Kidney (tissue), 13 donors: ENCODE measurements at regions not wholly inside any gene's neighbourhood (a gene's known extent, or its start where the extent isn't known, plus 50 kb on each side); places are given as distances from the start of the nearest gene placed in this dataset.

Experiments
- DNase-seq, 5 donors: peaks; one replicate each; pipeline ENCODE4 v3.0.0-alpha.2; 2013 to 2020
- FAIRE-seq: peaks from 2 replicates; lab custom pipeline; 2012; peaks lifted over from hg19 to GRCh38; lab: Jason Lieb, UNC
- H3K27ac ChIP-seq, 2 donors: one replicate each; pipeline ENCODE4 v1.7.0; 2013; ENCODE audit warnings: low read depth in 2 of 2, low read length in 2 of 2, inconsistent platforms in 1 of 2
- H3K27me3 ChIP-seq: one replicate; pipeline ENCODE4 v1.7.1; 2013; ENCODE audit warnings: low read length, inconsistent platforms; ENCODE audit not compliant: control insufficient read depth, insufficient read depth
- H3K36me3 ChIP-seq, 3 donors: one replicate each; pipeline versions ENCODE4 v1.7.0 to v1.7.1; 2013; ENCODE audit warnings: low read length in 3 of 3, control low read depth in 1 of 3, inconsistent platforms in 1 of 3; ENCODE audit not compliant: insufficient read depth in 3 of 3, control insufficient read depth in 2 of 3
- H3K4me1 ChIP-seq, 3 donors: one replicate each; pipeline versions ENCODE4 v1.7.0 to v1.7.1; 2013; ENCODE audit warnings: low read length in 3 of 3, inconsistent platforms in 1 of 3, low read depth in 1 of 3; ENCODE audit not compliant: control insufficient read depth in 2 of 3, insufficient read depth in 2 of 3
- H3K4me3 ChIP-seq, 3 donors: one replicate each; pipeline versions ENCODE4 v1.7.0 to v1.8.1; 2013; ENCODE audit warnings: low read length in 3 of 3, control low read depth in 1 of 3, inconsistent platforms in 1 of 3
- H3K9ac ChIP-seq, 3 donors: one replicate each; pipeline versions ENCODE4 v1.7.0 to v1.7.1; 2013; ENCODE audit warnings: low read length in 3 of 3, control low read depth in 1 of 3, inconsistent platforms in 1 of 3
- H3K9me3 ChIP-seq, 3 donors: one replicate each; pipeline versions ENCODE4 v1.7.0 to v1.7.1; 2013; ENCODE audit warnings: low read length in 3 of 3, control low read depth in 1 of 3, inconsistent platforms in 1 of 3; ENCODE audit not compliant: control insufficient read depth in 2 of 3, insufficient read depth in 1 of 3
- intact Hi-C: fragments of 100-400 bp; cut with DNase I; formaldehyde crosslinking; loops from one replicate; pipeline ENCODE4 v1.11.1; 2022
- TF ChIP-seq, protein P1 (sequence below): IDR thresholded peaks from 3 replicates; pipeline ENCODE4 v1.5.1; 2012; ENCODE audit warnings: mild to moderate bottlenecking, moderate library complexity, borderline replicate concordance; ENCODE audit not compliant: insufficient read depth; ENCODE audit errors: extremely low read depth
- donor health status: control.
- donor health status: control.
- donor health status: control.
- donor health status: control.
- donor health status: control.
- donor health status: DM: yes; HTN: yes; CAD: no.
- donor health status: Normal renal cell carcinoma (clear cell type).

DNA sequence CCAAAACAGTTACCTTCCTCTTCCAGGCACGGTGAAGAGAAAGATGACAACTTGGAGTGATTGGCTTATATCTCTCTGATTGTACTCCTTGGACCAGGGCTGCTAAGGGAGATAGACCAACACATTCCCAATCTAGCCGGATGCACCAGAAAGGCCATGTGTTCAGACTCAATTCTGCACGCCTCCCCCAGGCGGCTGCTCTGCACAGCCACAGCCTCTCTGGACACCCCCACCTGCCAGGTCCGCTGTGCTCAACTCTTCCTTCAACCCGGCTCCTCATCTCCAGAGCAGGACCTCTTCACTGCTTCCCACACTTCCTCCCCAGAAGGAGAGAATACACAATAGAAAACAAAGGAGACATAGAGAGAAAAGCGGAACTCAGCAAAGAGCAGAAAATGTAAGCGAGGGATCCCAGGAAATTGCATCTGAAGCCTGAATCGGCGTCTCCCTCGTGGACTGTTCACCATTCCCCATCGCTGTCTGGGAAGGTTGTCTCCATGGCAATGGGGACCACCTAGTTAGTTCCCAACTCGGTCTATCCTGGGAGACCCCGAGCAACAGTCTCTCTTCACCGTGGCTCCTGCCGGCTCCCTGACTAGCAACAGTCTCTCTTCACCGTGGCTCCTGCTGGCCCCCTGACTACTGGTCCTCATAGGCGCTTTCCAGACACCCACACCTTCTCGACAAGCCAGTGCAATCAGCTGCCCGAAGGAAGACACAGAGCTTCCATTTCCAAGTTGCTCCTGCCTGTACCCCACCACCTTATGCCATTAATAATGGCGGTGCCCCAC is 361.7 kb upstream of the MYT1L start:
- H3K4me1 ChIP-seq: no peaks in the 10 kb centered on the region
- H3K4me3 ChIP-seq: no peak overlapping the region
- no peaks in the 10 kb centered on the region for H3K36me3 ChIP-seq
- FAIRE-seq (no peak), DNase-seq (no peak)
- TF ChIP-seq, protein P1, sequence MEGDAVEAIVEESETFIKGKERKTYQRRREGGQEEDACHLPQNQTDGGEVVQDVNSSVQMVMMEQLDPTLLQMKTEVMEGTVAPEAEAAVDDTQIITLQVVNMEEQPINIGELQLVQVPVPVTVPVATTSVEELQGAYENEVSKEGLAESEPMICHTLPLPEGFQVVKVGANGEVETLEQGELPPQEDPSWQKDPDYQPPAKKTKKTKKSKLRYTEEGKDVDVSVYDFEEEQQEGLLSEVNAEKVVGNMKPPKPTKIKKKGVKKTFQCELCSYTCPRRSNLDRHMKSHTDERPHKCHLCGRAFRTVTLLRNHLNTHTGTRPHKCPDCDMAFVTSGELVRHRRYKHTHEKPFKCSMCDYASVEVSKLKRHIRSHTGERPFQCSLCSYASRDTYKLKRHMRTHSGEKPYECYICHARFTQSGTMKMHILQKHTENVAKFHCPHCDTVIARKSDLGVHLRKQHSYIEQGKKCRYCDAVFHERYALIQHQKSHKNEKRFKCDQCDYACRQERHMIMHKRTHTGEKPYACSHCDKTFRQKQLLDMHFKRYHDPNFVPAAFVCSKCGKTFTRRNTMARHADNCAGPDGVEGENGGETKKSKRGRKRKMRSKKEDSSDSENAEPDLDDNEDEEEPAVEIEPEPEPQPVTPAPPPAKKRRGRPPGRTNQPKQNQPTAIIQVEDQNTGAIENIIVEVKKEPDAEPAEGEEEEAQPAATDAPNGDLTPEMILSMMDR: no peak
- H3K27me3 ChIP-seq: no peaks in the 10 kb centered on the region
- no peak overlapping the region for H3K9ac ChIP-seq
- H3K9me3 ChIP-seq: no peaks in the 10 kb centered on the region
- H3K27ac ChIP-seq: no peak overlapping the region
- intact Hi-C loops: no loop called here

- Histone ChIP-seq H3K4me3 (no peak overlapping the region), H3K9ac (no peak overlapping the region), H3K36me3 (no peaks in the 10 kb centered on the region), H3K4me1 (no peaks in the 10 kb centered on the region), H3K27me3 (no peaks in the 10 kb centered on the region), H3K27ac (no peak overlapping the region), H3K9me3 (no peaks in the 10 kb centered on the region)
- TF ChIP-seq, protein P1: no peak
- DNase-seq: no peak
- intact Hi-C loops: no loop called here
- no peak for FAIRE-seq
Observed at GRCh38 chr2:2691419-2691818, 360.3 kb upstream of the MYT1L start.

DNA sequence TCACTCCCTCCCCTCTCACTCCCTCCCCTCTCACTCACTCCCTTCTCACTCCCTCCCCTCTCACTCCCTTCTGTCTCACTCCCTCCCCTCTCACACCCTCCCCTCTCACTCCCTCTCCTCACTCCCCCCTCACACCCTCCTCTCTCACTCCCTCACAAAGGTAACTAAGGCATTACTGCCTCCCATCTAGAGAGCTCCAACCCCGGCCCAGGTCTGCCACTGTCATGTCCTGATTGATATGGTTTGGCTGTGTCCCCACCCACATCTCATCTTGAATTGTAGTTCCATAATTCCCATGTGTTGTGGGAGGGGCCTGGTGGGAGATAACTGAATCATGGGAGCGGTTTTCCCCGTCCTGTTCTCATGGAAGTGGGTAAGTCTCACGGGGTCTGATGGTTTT is 359.9 kb upstream of the MYT1L start:
- Histone ChIP-seq H3K27ac (no peak overlapping the region), H3K27me3 (no peaks in the 10 kb centered on the region), H3K9ac (no peak overlapping the region), H3K4me1 (no peaks in the 10 kb centered on the region), H3K9me3 (no peaks in the 10 kb centered on the region), H3K4me3 (no peak overlapping the region), H3K36me3 (no peaks in the 10 kb centered on the region)
- intact Hi-C loops: no loop called here
- DNase-seq: no peak
- no peak for FAIRE-seq
- TF ChIP-seq, protein P1: no peak
